HG02973 (cell line): ENCODE measurements at regions not wholly inside any gene's neighbourhood (a gene's known extent, or its start where the extent isn't known, plus 50 kb on each side); places are given as distances from the start of the nearest gene placed in this dataset.

ENCODE experiments used
- ATAC-seq: cut with Tn5 transposase; IDR thresholded peaks from one replicate; pipeline ENCODE4 v1.9.1; 2021; ENCODE audit warnings: moderate library complexity; ENCODE audit not compliant: unreplicated experiment

- no peak for ATAC-seq
These were observed 960.1 kb upstream of the FAT3 start for GRCh38 chr11:91264481-91264880.

- no peak for ATAC-seq
These were observed 960.9 kb upstream of the FAT3 start for GRCh38 chr11:91263496-91264365.

- ATAC-seq, result no peak
These were observed 963.1 kb upstream of the FAT3 start for GRCh38 chr11:91261513-91261912.

- ATAC-seq, result no peak
These were observed 965.7 kb upstream of the FAT3 start for GRCh38 chr11:91258876-91259275.

GRCh38 chr11:91257667-91258066 is 967.0 kb upstream of the FAT3 start:
- ATAC-seq, result no peak

- no peak for ATAC-seq
These were observed 976.3 kb upstream of the FAT3 start for GRCh38 chr11:91248199-91248807.

GRCh38 chr11:91247009-91247735 is 977.4 kb upstream of the FAT3 start:
- ATAC-seq, result no peak

- no peak for ATAC-seq
These were observed 979.7 kb upstream of the FAT3 start for GRCh38 chr11:91244912-91245311.

GRCh38 chr11:91243630-91244029 is 981.0 kb upstream of the FAT3 start:
- ATAC-seq, result no peak

- no peak for ATAC-seq
These were observed 981.6 kb upstream of the FAT3 start for GRCh38 chr11:91243051-91243450.

GRCh38 chr11:91241226-91241625 is 983.4 kb upstream of the FAT3 start:
- ATAC-seq, result no peak

- no peak for ATAC-seq
These were observed 985.3 kb upstream of the FAT3 start for GRCh38 chr11:91239359-91239758.

- no peak for ATAC-seq
These were observed 993.4 kb upstream of the FAT3 start for GRCh38 chr11:91231226-91231625.

GRCh38 chr11:91230647-91231046 is 994.0 kb upstream of the FAT3 start:
- ATAC-seq, result no peak

- no peak for ATAC-seq
These were observed 1000.0 kb upstream of the CHORDC1 start for GRCh38 chr11:91222830-91223229.

GRCh38 chr11:91220476-91221202 is 997.8 kb upstream of the CHORDC1 start:
- ATAC-seq, result no peak

GRCh38 chr11:91219535-91219934 is 996.7 kb upstream of the CHORDC1 start:
- ATAC-seq, result no peak

GRCh38 chr11:91209751-91210150 is 986.9 kb upstream of the CHORDC1 start:
- no peak for ATAC-seq

- no peak for ATAC-seq
These were observed 986.5 kb upstream of the CHORDC1 start for GRCh38 chr11:91209306-91209705.

- no peak for ATAC-seq
These were observed 977.0 kb upstream of the CHORDC1 start for GRCh38 chr11:91199866-91200265.

GRCh38 chr11:91194546-91194945 is 971.7 kb upstream of the CHORDC1 start:
- no peak for ATAC-seq
